ENCODE measurements at regions not wholly inside any gene's neighbourhood (a gene's known extent, or its start where the extent isn't known, plus 50 kb on each side); places are given as distances from the start of the nearest gene placed in this dataset.

- no CpG with 5 or more reads among the region's 11 CpGs for WGBS (ENCODE audit: extremely low coverage, insufficient read length, low lambda C conversion rate)
- Histone ChIP-seq H3K56ac (ENCODE audit: insufficient read length, low read depth, low read length) (no peak overlapping the region), H3K18ac (ENCODE audit: insufficient read length, low read depth, low read length) (no peak overlapping the region), H2BK12ac (ENCODE audit: insufficient read length, low read depth, low read length) (no peak overlapping the region), H3K79me2 (ENCODE audit: insufficient read depth, low read length) (no peaks in the 10 kb centered on the region), H2BK15ac (ENCODE audit: low read depth, low read length) (no peak overlapping the region), H3K79me1 (ENCODE audit: insufficient read depth, low read depth, low read length, poor library complexity, severe bottlenecking) (no peaks in the 10 kb centered on the region), H3K4ac (ENCODE audit: low read depth, low read length) (no peak overlapping the region), H3K9me3 (ENCODE audit: control insufficient read depth, low read depth, low read length) (no peaks in the 10 kb centered on the region), H3K27me3 (ENCODE audit: insufficient read depth, low read length) (no peaks in the 10 kb centered on the region), H2BK5ac (ENCODE audit: insufficient read length, low read length) (no peak overlapping the region), H3K9ac (ENCODE audit: extremely low read depth, insufficient read length, low read length) (no peak overlapping the region), H2BK120ac (ENCODE audit: low read depth, low read length, poor library complexity, severe bottlenecking) (no peak overlapping the region), H3K23me2 (ENCODE audit: insufficient read length, low read depth, low read length, poor library complexity, severe bottlenecking) (no peaks in the 10 kb centered on the region), H3T11ph (ENCODE audit: low read length) (no peak overlapping the region), H4K5ac (ENCODE audit: insufficient read length, low read depth, low read length) (no peak overlapping the region), H2BK20ac (ENCODE audit: low read depth, low read length, poor library complexity, severe bottlenecking) (no peak overlapping the region), H4K20me1 (ENCODE audit: control insufficient read depth, insufficient read depth, insufficient read length) (no peaks in the 10 kb centered on the region), H2AK5ac (ENCODE audit: insufficient read length, low read length) (no peak overlapping the region), H3K4me2 (ENCODE audit: insufficient read depth, insufficient read length, low read length) (no peak overlapping the region), H3K27ac (ENCODE audit: insufficient read length, low read depth, low read length) (no peak overlapping the region), H4K91ac (ENCODE audit: insufficient read length, low read depth, low read length) (no peak overlapping the region), H3K4me1 (ENCODE audit: insufficient read depth, low read length) (no peaks in the 10 kb centered on the region; the same call in 1 of the 2 replicates), H3K14ac (ENCODE audit: insufficient read depth, low read length) (no peak overlapping the region), H2AFZ (ENCODE audit: low read length) (no peak overlapping the region), H4K8ac (replicated peaks; ENCODE audit: insufficient read length, low read depth, low read length) (no peak overlapping the region), H3K23ac (ENCODE audit: insufficient read length, low read depth, low read length) (no peak overlapping the region)
- no peaks in the 10 kb centered on the region for H3K27me3 Mint-ChIP-seq (ENCODE audit: low read depth)
- H3K4me1 Mint-ChIP-seq, result peaks cover 8 to 12% of the 10 kb centered on the region in 2 experiments; a peak in 2 of 4 replicates
- H3K36me3 Mint-ChIP-seq (ENCODE audit: insufficient read depth in 1 of 3, low read depth in 3 of 3), result no peaks in the 10 kb centered on the region
- no peak overlapping the region; a peak in 1 of 7 replicates for H3K27ac Mint-ChIP-seq
- no peaks in the 10 kb centered on the region for H3K9me3 Mint-ChIP-seq
- no peak for DNase-seq
- H3K4me3 Mint-ChIP-seq, result no peak overlapping the region
- TF ChIP-seq CTCF (conservative IDR thresholded peaks at IDR 0.05), result no peak
These were observed 249.4 kb upstream of the PCDH20 start for GRCh38 chr13:61664801-61665705.
